ENCODE measurements at regions not wholly inside any gene's neighbourhood (a gene's known extent, or its start where the extent isn't known, plus 50 kb on each side); places are given as distances from the start of the nearest gene placed in this dataset.

- TF ChIP-seq CTCF (IDR thresholded peaks at IDR 0.05) = no peak
- no peak for TF ChIP-seq POLR2A (IDR thresholded peaks at IDR 0.05)
These were observed 1505.8 kb upstream of the SPRY2 start for GRCh38 chr13:81846771-81847170.
